ENCODE measurements at regions not wholly inside any gene's neighbourhood (a gene's known extent, or its start where the extent isn't known, plus 50 kb on each side); places are given as distances from the start of the nearest gene placed in this dataset.

DNA sequence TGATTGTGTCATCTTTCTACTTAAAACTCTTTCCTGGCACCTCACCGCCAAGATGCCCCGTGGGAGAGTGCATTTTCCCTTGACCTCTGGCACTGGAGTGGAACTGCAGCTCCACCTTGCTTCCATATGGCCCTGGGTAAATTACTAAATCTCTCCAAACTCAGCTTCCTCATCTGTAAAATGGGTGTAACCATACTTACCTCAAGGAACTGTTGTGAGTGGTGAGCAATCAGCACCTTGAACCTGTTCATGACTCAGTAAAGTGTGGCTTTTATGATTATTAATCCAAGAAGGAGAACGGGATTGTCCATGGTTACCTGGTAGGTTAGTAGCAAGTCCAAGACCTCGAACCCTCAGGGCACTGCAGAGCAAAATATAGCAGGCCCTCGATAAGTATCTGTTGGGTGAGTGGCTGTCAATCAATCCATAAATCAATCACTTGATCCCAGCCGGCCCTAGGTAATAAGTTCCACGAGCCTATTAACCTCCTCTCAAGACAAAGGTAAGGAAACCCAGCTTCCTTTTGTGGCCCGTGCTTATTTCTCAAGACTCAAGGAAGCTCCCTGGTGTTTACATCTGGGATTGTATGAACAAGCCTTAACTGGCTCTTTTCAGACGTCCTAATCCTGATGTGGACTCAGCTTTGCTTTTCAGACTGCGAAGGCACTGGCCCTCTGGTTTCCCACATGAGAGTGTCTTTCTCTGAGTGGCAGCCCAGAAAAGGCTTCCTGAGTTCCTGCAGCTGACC is 114.0 kb upstream of the GJB5 start:
- DNase-seq (ENCODE audit: low spot score): no peak
- TF ChIP-seq FOXA2 (IDR thresholded peaks at IDR 0.05) (no peak), JUND (IDR thresholded peaks at IDR 0.05) (no peak)
- Histone ChIP-seq H3K9ac (ENCODE audit: low read depth in 1 of 2, low read length in 2 of 2) (no peak overlapping the region), H3K4me3 (ENCODE audit: low read depth in 1 of 3, low read length in 3 of 3) (no peak overlapping the region), H3K27me3 (ENCODE audit: control insufficient read depth in 4 of 4, insufficient read depth in 4 of 4, low read length in 3 of 4) (peaks cover 0 to 2% (median 0%) of the 10 kb centered on the region in 4 donors), H3K27ac (ENCODE audit: low read depth in 1 of 2, low read length in 2 of 2) (no peak overlapping the region), H3K9me3 (ENCODE audit: control insufficient read depth in 4 of 4, low read length in 3 of 4) (no peaks in the 10 kb centered on the region), H3K4me1 (ENCODE audit: control insufficient read depth in 4 of 4, insufficient read depth in 4 of 4, low read length in 3 of 4) (no peaks in the 10 kb centered on the region), H3K36me3 (ENCODE audit: control insufficient read depth in 4 of 4, insufficient read depth in 3 of 4, low read depth in 1 of 4, low read length in 3 of 4) (no peaks in the 10 kb centered on the region)
- WGBS: 65% methylated on average over 10 of the region's 10 CpGs

DNA sequence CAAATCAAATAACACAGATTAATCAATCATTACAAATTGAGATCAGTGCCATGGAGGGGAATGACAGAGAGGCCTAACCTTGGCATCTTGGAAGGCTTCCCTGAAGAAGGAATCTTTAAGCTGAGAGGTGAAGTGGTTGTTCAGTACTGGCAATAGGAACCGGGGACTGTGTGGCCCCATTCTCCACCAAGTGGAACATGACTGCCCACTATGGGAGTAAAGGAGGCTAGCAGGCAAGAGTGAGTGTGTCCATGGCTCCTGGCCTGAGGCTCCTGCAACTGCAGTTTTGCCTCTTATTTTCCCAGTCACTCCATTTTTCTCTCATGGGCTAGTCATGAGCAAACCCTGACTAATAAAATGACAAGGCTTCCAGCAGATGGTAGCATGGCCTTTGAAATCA is 112.2 kb upstream of the GJB5 start:
- peaks cover 0 to 2% (median 0%) of the 10 kb centered on the region in 4 donors for H3K27me3 ChIP-seq (ENCODE audit: control insufficient read depth in 4 of 4, insufficient read depth in 4 of 4, low read length in 3 of 4)
- TF ChIP-seq RAD21 (IDR thresholded peaks at IDR 0.05): no peak
- no peaks in the 10 kb centered on the region for H3K4me1 ChIP-seq (ENCODE audit: control insufficient read depth in 4 of 4, insufficient read depth in 4 of 4, low read length in 3 of 4)
- WGBS: 50% methylated on average over 1 of the region's 1 CpG
- H3K9me3 ChIP-seq (ENCODE audit: control insufficient read depth in 4 of 4, low read length in 3 of 4): no peaks in the 10 kb centered on the region
- no peaks in the 10 kb centered on the region for H3K36me3 ChIP-seq (ENCODE audit: control insufficient read depth in 4 of 4, insufficient read depth in 3 of 4, low read depth in 1 of 4, low read length in 3 of 4)
- no peak overlapping the region for H3K27ac ChIP-seq (ENCODE audit: low read depth in 1 of 2, low read length in 2 of 2)
- no peak for DNase-seq (ENCODE audit: low spot score)
- H3K4me3 ChIP-seq (ENCODE audit: low read depth in 1 of 3, low read length in 3 of 3): no peak overlapping the region
- no peak overlapping the region for H3K9ac ChIP-seq (ENCODE audit: low read depth in 1 of 2, low read length in 2 of 2)

DNA sequence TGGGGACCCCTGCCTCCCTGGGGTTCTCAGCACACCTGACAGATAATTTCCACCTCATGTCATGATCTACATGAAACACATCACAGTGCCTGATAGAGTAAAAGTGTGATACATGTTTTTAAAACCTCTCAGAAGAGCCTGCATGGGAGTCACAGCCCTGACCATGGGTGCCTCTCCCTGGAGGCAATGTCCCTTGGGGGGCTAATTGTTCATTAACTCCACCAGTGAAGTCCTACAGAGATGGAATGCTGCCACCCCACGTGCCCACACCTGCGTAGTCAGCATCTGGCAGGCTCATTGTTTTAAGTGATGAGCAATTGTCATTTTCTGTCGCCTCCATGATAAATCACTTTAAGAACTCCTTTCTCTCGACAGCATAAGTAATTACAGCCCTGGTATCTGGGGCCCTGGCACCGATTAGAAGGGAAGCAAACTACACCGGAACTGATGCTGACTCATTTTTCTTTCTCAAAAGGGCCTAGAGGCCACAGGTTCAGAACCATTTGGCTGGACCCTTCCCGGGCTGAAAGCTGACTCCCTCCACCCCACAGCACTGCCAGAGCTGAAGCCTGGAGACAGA is 109.6 kb upstream of the GJB5 start:
- no peaks in the 10 kb centered on the region for H3K9me3 ChIP-seq (ENCODE audit: control insufficient read depth in 4 of 4, low read length in 3 of 4)
- no peak overlapping the region for H3K4me3 ChIP-seq (ENCODE audit: low read depth in 1 of 3, low read length in 3 of 3)
- H3K27me3 ChIP-seq (ENCODE audit: control insufficient read depth in 4 of 4, insufficient read depth in 4 of 4, low read length in 3 of 4): peaks cover 0 to 5% (median 0%) of the 10 kb centered on the region in 4 donors
- no peak for DNase-seq (ENCODE audit: low spot score)
- H3K36me3 ChIP-seq (ENCODE audit: control insufficient read depth in 4 of 4, insufficient read depth in 3 of 4, low read depth in 1 of 4, low read length in 3 of 4): no peaks in the 10 kb centered on the region
- no peak overlapping the region for H3K9ac ChIP-seq (ENCODE audit: low read depth in 1 of 2, low read length in 2 of 2)
- TF ChIP-seq NR2F2 (IDR thresholded peaks at IDR 0.05) (no peak), FOXA2 (IDR thresholded peaks at IDR 0.05) (no peak), JUND (IDR thresholded peaks at IDR 0.05) (no peak), SP1 (IDR thresholded peaks at IDR 0.05) (no peak), EGR1 (IDR thresholded peaks at IDR 0.05; ENCODE audit: low read depth in 2 of 2) (no peak), HNF4G (IDR thresholded peaks at IDR 0.05) (no peak), FOXA1 (IDR thresholded peaks at IDR 0.05) (no peak), GABPA (IDR thresholded peaks at IDR 0.05 in 1 of 2, conservative IDR thresholded peaks at IDR 0.05 in 1 of 2) (no peak), YY1 (IDR thresholded peaks at IDR 0.05) (no peak), TAF1 (conservative IDR thresholded peaks at IDR 0.05) (no peak), HNF4A (conservative IDR thresholded peaks at IDR 0.05) (no peak), RXRA (IDR thresholded peaks at IDR 0.05) (no peak), RAD21 (IDR thresholded peaks at IDR 0.05) (no peak)
- TF ChIP-seq, protein P1, sequence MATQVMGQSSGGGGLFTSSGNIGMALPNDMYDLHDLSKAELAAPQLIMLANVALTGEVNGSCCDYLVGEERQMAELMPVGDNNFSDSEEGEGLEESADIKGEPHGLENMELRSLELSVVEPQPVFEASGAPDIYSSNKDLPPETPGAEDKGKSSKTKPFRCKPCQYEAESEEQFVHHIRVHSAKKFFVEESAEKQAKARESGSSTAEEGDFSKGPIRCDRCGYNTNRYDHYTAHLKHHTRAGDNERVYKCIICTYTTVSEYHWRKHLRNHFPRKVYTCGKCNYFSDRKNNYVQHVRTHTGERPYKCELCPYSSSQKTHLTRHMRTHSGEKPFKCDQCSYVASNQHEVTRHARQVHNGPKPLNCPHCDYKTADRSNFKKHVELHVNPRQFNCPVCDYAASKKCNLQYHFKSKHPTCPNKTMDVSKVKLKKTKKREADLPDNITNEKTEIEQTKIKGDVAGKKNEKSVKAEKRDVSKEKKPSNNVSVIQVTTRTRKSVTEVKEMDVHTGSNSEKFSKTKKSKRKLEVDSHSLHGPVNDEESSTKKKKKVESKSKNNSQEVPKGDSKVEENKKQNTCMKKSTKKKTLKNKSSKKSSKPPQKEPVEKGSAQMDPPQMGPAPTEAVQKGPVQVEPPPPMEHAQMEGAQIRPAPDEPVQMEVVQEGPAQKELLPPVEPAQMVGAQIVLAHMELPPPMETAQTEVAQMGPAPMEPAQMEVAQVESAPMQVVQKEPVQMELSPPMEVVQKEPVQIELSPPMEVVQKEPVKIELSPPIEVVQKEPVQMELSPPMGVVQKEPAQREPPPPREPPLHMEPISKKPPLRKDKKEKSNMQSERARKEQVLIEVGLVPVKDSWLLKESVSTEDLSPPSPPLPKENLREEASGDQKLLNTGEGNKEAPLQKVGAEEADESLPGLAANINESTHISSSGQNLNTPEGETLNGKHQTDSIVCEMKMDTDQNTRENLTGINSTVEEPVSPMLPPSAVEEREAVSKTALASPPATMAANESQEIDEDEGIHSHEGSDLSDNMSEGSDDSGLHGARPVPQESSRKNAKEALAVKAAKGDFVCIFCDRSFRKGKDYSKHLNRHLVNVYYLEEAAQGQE (IDR thresholded peaks at IDR 0.05): no peak
- TF ChIP-seq, protein P2, sequence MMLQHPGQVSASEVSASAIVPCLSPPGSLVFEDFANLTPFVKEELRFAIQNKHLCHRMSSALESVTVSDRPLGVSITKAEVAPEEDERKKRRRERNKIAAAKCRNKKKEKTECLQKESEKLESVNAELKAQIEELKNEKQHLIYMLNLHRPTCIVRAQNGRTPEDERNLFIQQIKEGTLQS (IDR thresholded peaks at IDR 0.05): no peak
- TF ChIP-seq, protein P3, sequence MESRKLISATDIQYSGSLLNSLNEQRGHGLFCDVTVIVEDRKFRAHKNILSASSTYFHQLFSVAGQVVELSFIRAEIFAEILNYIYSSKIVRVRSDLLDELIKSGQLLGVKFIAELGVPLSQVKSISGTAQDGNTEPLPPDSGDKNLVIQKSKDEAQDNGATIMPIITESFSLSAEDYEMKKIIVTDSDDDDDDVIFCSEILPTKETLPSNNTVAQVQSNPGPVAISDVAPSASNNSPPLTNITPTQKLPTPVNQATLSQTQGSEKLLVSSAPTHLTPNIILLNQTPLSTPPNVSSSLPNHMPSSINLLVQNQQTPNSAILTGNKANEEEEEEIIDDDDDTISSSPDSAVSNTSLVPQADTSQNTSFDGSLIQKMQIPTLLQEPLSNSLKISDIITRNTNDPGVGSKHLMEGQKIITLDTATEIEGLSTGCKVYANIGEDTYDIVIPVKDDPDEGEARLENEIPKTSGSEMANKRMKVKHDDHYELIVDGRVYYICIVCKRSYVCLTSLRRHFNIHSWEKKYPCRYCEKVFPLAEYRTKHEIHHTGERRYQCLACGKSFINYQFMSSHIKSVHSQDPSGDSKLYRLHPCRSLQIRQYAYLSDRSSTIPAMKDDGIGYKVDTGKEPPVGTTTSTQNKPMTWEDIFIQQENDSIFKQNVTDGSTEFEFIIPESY (IDR thresholded peaks at IDR 0.05): no peak
- TF ChIP-seq, protein P4, sequence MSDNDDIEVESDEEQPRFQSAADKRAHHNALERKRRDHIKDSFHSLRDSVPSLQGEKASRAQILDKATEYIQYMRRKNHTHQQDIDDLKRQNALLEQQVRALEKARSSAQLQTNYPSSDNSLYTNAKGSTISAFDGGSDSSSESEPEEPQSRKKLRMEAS (IDR thresholded peaks at IDR 0.05): no peak
- TF ChIP-seq, protein P5, sequence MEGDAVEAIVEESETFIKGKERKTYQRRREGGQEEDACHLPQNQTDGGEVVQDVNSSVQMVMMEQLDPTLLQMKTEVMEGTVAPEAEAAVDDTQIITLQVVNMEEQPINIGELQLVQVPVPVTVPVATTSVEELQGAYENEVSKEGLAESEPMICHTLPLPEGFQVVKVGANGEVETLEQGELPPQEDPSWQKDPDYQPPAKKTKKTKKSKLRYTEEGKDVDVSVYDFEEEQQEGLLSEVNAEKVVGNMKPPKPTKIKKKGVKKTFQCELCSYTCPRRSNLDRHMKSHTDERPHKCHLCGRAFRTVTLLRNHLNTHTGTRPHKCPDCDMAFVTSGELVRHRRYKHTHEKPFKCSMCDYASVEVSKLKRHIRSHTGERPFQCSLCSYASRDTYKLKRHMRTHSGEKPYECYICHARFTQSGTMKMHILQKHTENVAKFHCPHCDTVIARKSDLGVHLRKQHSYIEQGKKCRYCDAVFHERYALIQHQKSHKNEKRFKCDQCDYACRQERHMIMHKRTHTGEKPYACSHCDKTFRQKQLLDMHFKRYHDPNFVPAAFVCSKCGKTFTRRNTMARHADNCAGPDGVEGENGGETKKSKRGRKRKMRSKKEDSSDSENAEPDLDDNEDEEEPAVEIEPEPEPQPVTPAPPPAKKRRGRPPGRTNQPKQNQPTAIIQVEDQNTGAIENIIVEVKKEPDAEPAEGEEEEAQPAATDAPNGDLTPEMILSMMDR (IDR thresholded peaks at IDR 0.05; ENCODE audit: low read depth, low read length, missing input control): no peak
- WGBS: 42% methylated on average over 7 of the region's 7 CpGs
- H3K27ac ChIP-seq (ENCODE audit: low read depth in 1 of 2, low read length in 2 of 2): no peak overlapping the region
- H3K4me1 ChIP-seq (ENCODE audit: control insufficient read depth in 4 of 4, insufficient read depth in 4 of 4, low read length in 3 of 4): no peaks in the 10 kb centered on the region

Measured in liver (tissue), 8 donors.